Heart left ventricle (tissue), 13 donors: ENCODE measurements at regions not wholly inside any gene's neighbourhood (a gene's known extent, or its start where the extent isn't known, plus 50 kb on each side); places are given as distances from the start of the nearest gene placed in this dataset.

Experiments used
- CTCF ChIP-seq, 12 donors: fragments of 200-600 bp; sonication (generic) in 4 of 12; IDR thresholded peaks; one replicate each; pipeline versions ENCODE4 v1.5.0 to v1.8.0; 2018 to 2022; ENCODE audit warnings: antibody characterized with exemption in 12 of 12, mild to moderate bottlenecking in 5 of 12
- POLR2A ChIP-seq, 2 donors: fragments of 450-650 bp; IDR thresholded peaks; one replicate each; pipeline ENCODE4 v1.6.1; 2017; ENCODE audit warnings: antibody characterized with exemption in 2 of 2, mild to moderate bottlenecking in 2 of 2, moderate library complexity in 2 of 2
- donor health status: ischemic (EF 13 %, LVEDD 7.1; RV severe dilation, severe dysfunction).
- donor health status: DM: no; HTN: yes; CAD: no.
- donor health status: DM: no; HTN: no; CAD: no.
- donor health status: ischemic (EF 25% LVEDD 6.9; RV normal size, moderate dysfunction).
- donor health status: ischemic (EF 25% LVEDD 5.7; RV mildly dilated, moderate dysfunction).
- donor health status: ischemic (EF 35%, LVEDD 5.7; RV mildly dilated, moderate dysfunction).
- donor health status: nonischemic (EF 11% LVEDD 7.7; RV severe dilation, severe dysfunction).
- donor health status: DM: yes; HTN: yes; CAD: no.
- donor health status: PGD.
- donor health status: ischemic (EF 29% LVEDD 5.4; RV normal size, mild dysfunction).
- donor health status: nonischemic (EF 23%, LVEDD 6.1; RV moderate dilation, normal function).

- TF ChIP-seq CTCF (IDR thresholded peaks at IDR 0.05): no peak
- TF ChIP-seq POLR2A (IDR thresholded peaks at IDR 0.05): no peak
Measured at GRCh38 chr2:221272729-221273128, 299.4 kb downstream of the EPHA4 start.
